ENCODE measurements at regions not wholly inside any gene's neighbourhood (a gene's known extent, or its start where the extent isn't known, plus 50 kb on each side); places are given as distances from the start of the nearest gene placed in this dataset.
"Not testable (repeated sequence)": the region's sequence is repeated elsewhere in the genome, so short reads cannot be mapped to it uniquely, and the experiment has no call there.

- not testable (repeated sequence) for TF ChIP-seq CTCF, POLR2A (IDR thresholded peaks at IDR 0.05)
These were observed 264.3 kb upstream of the NBPF12 start for GRCh38 chr1:146673729-146674299.
